ENCODE measurements at regions not wholly inside any gene's neighbourhood (a gene's known extent, or its start where the extent isn't known, plus 50 kb on each side); places are given as distances from the start of the nearest gene placed in this dataset.
A peak's percentile ranks its signal among the peaks of the same experiment; 100 is the strongest.

DNA sequence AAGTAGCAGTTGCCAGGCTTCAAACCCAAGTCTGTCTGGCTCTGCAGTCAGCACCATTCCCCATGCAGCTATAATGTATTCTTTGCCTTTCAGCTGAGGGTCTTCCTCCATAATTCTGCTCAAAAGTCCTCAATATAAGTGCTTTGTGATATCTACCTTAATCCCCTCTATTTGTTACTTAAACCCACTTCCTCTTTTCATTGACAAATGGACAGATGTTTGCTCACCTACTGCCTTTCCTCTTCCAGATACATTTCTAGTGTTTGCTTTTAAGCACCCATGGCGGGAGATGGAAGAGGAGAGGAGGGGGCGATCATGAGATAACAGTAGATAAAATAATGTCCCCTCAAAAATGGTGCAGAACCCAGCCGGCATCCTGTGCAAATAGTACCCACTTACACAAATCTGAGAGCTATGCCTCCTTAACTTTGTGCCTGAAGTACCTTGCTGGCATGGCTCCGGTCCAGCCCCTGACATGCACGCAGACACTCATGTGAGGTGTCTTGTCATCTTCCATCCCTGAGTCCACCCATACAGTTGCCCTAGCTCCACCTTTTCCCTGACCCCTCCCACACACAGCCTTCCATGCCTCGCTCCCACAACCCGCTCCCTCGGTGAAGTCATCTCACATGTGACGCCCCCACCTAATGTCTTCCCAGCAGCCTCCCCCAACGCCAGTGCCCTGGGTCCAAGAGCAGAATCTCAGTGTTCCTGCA lies 109.6 kb downstream of the TRIM29 start:
- Histone ChIP-seq H3K9ac (ENCODE audit: control insufficient read depth, insufficient read depth, low read length) (no peak overlapping the region), H3K4me1 (ENCODE audit: control insufficient read depth, insufficient read depth, low read length) (no peaks in the 10 kb centered on the region), H3K4me3 (no peak overlapping the region), H3K27me3 (replicated peaks in 1 of 2; ENCODE audit: control insufficient read depth in 2 of 2, insufficient read depth in 2 of 2, low read length in 1 of 2) (0 out of 4 replicates have a peak, but pooled peaks cover 0 to 2% of the 10 kb centered on the region in 2 experiments), H3K27ac (ENCODE audit: control insufficient read depth, insufficient read depth) (no peak overlapping the region), H3K79me2 (ENCODE audit: control insufficient read depth, insufficient read depth, low read length) (no peaks in the 10 kb centered on the region), H3K9me3 (replicated peaks; ENCODE audit: control insufficient read depth, insufficient read depth, low read length) (no peaks in the 10 kb centered on the region; the same call in 2 of the 3 replicates), H3K4me2 (ENCODE audit: control insufficient read depth, insufficient read depth) (no peak overlapping the region), H4K20me1 (ENCODE audit: control insufficient read depth, insufficient read depth) (no peaks in the 10 kb centered on the region), H3K36me3 (ENCODE audit: control insufficient read depth in 2 of 2, insufficient read depth in 2 of 2, low read length in 1 of 2) (no peaks in the 10 kb centered on the region), H2AFZ (ENCODE audit: control insufficient read depth, low read depth, low read length) (no peak overlapping the region)
- intact Hi-C loops (cut with micrococcal nuclease; ENCODE audit: unreplicated experiment) (no loop called here), in situ Hi-C loops (cut with MboI) (no loop called here)
- CTCF ChIA-PET, result no interaction called here
- ATAC-seq (no peak), FAIRE-seq (no peak), DNase-seq (ENCODE audit: low read depth, low spot score) (no peak)
- no TSS peak for BruUV-seq (replicated peaks)
- SMC1A ChIA-PET (ENCODE audit: uncharacterized antibody, unreplicated experiment), result no interaction called here
- WGBS (ENCODE audit: insufficient coverage, insufficient replicate concordance, low lambda C conversion rate, missing lambda C conversion rate), result 16% methylated on average over 10 of the region's 10 CpGs
- RAD21 ChIA-PET (ENCODE audit: unreplicated experiment), result no interaction called here
- POLR2A ChIA-PET, result no interaction called here
- no peak for TF ChIP-seq SP1 (IDR thresholded peaks at IDR 0.05; ENCODE audit: low read depth, low read length)
- peak; percentile 85 for TF ChIP-seq SPI1 (IDR thresholded peaks at IDR 0.05; ENCODE audit: borderline replicate concordance, insufficient read depth, low read depth, low read length)

DNA sequence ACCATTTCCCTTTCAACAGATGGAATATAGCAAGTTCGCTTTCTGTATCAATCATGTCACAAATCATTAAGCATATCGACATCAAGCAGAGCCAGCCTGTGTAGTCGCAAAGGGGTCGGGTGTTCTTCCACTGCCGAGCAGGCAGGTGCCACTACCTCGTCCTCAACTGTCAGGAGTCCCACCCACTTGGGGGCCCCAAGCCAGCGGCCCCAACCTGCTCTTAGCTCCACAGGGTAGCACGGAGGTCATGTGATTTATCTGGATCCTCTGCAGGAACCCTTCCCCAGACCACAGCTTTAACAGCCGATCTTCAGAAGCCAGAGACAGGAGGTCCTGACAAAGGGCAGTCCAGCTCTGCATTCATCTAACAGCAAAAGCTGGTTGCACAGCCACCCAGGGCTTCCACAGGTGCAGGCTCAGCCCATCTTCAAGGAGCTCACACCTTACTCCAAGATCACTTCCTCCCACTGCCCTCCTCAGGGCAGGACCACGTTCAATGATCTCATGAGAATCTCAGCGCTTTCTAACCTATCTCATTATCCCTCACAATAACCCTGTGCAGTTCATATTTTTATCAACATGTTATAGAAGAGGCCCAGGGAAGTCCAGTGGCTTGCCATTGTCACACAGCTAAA lies 110.2 kb downstream of the TRIM29 start:
- ChIA-PET POLR2A (no interaction called here), CTCF (no interaction called here), RAD21 (ENCODE audit: unreplicated experiment) (no interaction called here), SMC1A (ENCODE audit: uncharacterized antibody, unreplicated experiment) (no interaction called here)
- Histone ChIP-seq H3K36me3 (ENCODE audit: control insufficient read depth in 2 of 2, insufficient read depth in 2 of 2, low read length in 1 of 2) (no peaks in the 10 kb centered on the region), H2AFZ (ENCODE audit: control insufficient read depth, low read depth, low read length) (no peak overlapping the region), H3K9ac (ENCODE audit: control insufficient read depth, insufficient read depth, low read length) (no peak overlapping the region), H3K4me1 (ENCODE audit: control insufficient read depth, insufficient read depth, low read length) (no peaks in the 10 kb centered on the region), H3K4me3 (no peak overlapping the region), H3K9me3 (replicated peaks; ENCODE audit: control insufficient read depth, insufficient read depth, low read length) (no peaks in the 10 kb centered on the region; the same call in 2 of the 3 replicates), H4K20me1 (ENCODE audit: control insufficient read depth, insufficient read depth) (no peaks in the 10 kb centered on the region), H3K27me3 (replicated peaks in 1 of 2; ENCODE audit: control insufficient read depth in 2 of 2, insufficient read depth in 2 of 2, low read length in 1 of 2) (0 out of 4 replicates have a peak, but pooled peaks cover 0 to 2% of the 10 kb centered on the region in 2 experiments), H3K4me2 (ENCODE audit: control insufficient read depth, insufficient read depth) (no peak overlapping the region), H3K79me2 (ENCODE audit: control insufficient read depth, insufficient read depth, low read length) (no peaks in the 10 kb centered on the region), H3K27ac (ENCODE audit: control insufficient read depth, insufficient read depth) (no peak overlapping the region)
- WGBS (ENCODE audit: insufficient coverage, insufficient replicate concordance, low lambda C conversion rate, missing lambda C conversion rate), result 28% methylated on average over 11 of the region's 11 CpGs
- in situ Hi-C loops (cut with MboI) (no loop called here), intact Hi-C loops (cut with micrococcal nuclease; ENCODE audit: unreplicated experiment) (no loop called here)
- ATAC-seq, result no peak
- BruUV-seq (replicated peaks), result no TSS peak
- TF ChIP-seq STAT1 (conservative IDR thresholded peaks at IDR 0.05) (no peak), RCOR1 (conservative IDR thresholded peaks at IDR 0.05; ENCODE audit: low read depth, low read length) (no peak), CBX5 (IDR thresholded peaks at IDR 0.05; ENCODE audit: low read depth) (no peak), SMC3 (IDR thresholded peaks at IDR 0.05; ENCODE audit: borderline replicate concordance, low read length) (no peak)
- DNase-seq (ENCODE audit: low read depth, low spot score), result no peak
- FAIRE-seq, result no peak
